HG02970 (cell line): ENCODE measurements at regions not wholly inside any gene's neighbourhood (a gene's known extent, or its start where the extent isn't known, plus 50 kb on each side); places are given as distances from the start of the nearest gene placed in this dataset.

Experiments used
- ATAC-seq: cut with Tn5 transposase; IDR thresholded peaks from one replicate; pipeline ENCODE4 v1.9.1; 2021; ENCODE audit warnings: mild to moderate bottlenecking, moderate library complexity, moderate number of reproducible peaks; ENCODE audit not compliant: unreplicated experiment, low FRiP score

DNA sequence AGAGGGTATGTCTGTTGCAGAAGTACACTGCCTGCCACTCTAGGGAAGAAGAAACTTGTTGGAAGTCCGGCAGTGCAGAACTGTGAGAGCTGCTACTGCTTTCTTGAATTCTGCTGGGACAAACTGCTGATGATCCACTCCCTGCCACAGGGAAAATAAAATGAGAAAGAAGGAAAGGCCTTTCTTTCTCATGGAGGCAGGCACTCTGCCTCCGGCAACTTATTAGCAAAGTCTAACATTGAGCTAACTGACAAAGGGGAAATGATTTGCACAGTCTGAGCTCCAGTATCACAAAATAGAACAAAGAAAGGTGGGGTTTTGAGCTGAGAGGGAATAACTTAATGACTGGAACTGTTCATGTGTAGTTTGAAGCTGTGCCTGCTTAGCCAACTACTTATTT, 134.6 kb downstream of the AASDHPPT start:
- no peak for ATAC-seq

DNA sequence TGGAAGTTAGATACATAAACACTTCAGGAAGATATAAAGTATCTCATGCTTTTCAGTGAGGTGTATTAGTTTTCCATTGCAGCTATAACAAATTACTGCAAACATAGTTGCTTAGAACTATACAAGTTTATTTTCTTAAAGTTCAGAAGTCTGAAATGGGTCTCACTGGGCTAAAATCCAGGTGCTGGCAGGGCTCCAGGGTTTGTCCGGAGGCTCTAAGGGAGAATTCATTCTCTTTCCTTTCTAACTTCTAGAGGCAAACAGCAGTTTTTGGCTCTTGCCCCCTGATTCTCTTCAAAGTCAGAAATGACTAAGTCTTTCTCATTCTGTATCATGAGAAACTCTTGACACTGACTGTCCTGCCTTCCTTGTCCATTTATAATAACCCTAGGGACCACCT, 138.8 kb downstream of the AASDHPPT start:
- ATAC-seq = no peak

- ATAC-seq = no peak
Measured at GRCh38 chr11:106217456-106217855, 140.0 kb downstream of the AASDHPPT start.

GRCh38 chr11:106218106-106218505, 140.6 kb downstream of the AASDHPPT start:
- no peak for ATAC-seq

- ATAC-seq = no peak
Measured at GRCh38 chr11:106222626-106223025, 145.2 kb downstream of the AASDHPPT start.

DNA sequence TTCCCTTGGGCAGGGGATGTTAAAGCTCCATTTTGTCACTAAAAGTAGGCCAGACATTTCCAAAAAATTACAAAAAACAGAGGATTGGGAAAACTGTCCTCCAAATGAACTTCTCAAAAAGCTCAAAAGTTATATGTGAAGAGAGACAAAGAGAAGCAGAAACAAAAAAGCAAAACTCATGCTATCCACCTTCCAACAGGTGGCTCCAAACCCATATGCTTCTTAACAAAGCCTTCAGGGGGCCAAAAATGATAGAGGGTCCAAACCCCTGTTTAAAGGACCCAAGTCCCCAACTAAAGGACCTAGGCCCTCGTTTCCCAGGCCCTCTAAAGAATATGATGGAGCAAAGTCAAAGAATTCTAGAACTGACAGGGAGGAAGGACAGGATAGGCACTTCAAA, 146.7 kb downstream of the AASDHPPT start:
- no peak for ATAC-seq

DNA sequence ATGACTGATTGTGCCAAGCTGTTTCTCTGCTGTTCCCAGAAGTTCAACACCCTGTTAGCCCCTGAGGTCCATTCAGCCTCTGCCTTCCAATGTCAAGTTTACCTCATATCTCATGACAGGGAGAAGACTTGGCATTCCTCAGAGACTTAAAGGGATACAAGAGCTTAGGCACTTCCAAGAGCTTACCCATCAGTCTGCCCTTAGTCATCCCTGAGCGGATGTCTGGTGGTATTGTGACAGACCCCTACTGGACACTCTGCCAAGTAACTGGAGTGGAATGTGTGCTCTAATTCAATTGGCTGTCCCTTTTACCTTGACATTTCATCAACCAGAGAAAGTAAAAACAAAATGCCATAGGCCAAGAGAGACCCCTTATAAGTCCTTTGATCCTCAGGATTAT, 151.5 kb downstream of the AASDHPPT start:
- ATAC-seq = no peak

DNA sequence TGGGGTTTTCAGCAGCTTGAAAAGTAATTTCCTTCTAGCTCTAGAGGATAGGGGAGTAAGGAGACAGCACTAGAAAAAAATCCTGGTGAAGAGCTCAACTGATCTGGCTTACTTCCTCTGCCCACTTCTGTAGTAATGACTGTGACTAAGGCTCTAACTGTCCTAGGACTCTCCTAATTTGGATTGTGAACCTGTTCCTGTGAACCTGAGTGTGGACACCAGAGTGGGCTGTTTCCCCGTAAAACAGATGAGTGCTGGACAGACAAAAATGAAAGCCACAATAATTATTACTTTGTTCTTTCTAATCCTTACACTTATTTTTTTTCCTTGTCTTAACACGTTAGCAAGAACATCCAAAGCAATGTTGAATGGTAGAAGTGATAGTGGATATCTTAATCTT, 154.1 kb downstream of the AASDHPPT start:
- no peak for ATAC-seq

DNA sequence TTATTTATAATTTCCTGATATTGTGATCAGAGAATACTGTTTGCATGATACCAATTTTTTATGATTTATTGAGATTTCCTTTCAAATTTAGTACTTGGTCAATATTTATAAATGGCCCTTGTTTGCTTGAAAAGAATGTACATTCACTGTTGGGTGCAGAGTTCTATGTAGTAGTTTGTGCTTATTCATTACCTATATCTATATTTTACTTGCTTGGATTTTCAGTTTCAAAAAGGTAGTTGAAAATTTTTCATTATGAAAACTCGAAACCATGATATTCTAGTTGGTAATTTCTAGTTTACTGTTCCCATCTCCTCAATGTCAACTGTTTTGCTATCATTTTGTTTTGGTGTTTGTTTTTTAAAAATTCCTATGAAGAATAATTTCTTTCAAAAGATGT, 155.7 kb downstream of the AASDHPPT start:
- ATAC-seq = no peak

GRCh38 chr11:106234794-106235193, 157.3 kb downstream of the AASDHPPT start:
- no peak for ATAC-seq

GRCh38 chr11:106236295-106236694, 158.8 kb downstream of the AASDHPPT start:
- ATAC-seq = no peak

DNA sequence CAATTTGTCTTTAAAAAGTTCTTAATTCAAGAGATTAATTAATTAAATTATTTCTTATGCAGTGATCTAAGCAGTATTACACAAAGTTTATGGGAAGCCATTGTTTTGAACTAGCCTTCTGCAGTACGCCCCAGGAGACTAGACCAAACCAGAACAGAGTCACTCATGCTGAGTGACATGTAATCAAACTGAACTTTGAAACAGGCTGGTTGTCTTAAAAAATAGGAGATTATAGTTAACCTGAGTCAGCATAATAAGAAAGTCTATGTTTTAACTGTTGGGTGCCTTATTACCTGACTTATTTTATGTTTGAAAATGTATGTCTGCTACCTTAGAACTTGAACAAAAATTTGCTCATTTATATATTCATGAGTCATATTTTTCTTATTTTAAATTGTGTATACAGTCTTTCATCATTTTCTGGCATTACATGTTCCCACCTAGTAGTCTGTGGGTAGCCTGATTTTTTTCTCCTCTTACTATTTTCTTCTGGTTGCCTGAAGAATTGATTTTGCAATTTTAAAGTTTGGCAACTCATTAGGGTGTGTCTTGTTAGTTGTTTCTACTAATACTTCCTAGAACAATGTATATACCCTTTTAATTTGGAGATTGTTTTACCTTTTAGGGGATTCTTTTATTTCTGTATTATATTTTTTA, 161.4 kb downstream of the AASDHPPT start:
- ATAC-seq = no peak

- ATAC-seq = no peak
Measured at GRCh38 chr11:106241601-106242257, 164.3 kb downstream of the AASDHPPT start.

- ATAC-seq = no peak
Measured at GRCh38 chr11:106242718-106243415, 165.4 kb downstream of the AASDHPPT start.

DNA sequence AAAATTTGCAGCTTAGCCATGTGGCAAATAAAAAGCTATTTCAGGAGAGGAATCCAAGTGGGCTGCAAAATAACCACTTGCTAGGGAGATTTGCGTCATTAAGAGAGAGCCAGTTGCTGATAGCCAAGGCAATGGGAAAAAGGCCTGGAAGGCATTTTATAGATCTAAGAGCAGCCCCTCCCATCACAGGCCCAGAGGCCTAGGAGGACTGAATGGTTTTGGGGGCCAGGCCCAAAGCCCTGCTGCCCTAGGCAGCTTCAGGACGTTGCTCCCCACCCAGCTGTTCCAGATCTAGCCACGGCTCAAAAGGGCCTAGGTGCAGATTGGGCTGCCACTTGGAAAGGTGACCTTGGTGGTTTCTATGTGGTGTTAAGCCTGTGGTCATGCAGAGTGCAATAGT, 169.0 kb downstream of the AASDHPPT start:
- ATAC-seq = no peak

DNA sequence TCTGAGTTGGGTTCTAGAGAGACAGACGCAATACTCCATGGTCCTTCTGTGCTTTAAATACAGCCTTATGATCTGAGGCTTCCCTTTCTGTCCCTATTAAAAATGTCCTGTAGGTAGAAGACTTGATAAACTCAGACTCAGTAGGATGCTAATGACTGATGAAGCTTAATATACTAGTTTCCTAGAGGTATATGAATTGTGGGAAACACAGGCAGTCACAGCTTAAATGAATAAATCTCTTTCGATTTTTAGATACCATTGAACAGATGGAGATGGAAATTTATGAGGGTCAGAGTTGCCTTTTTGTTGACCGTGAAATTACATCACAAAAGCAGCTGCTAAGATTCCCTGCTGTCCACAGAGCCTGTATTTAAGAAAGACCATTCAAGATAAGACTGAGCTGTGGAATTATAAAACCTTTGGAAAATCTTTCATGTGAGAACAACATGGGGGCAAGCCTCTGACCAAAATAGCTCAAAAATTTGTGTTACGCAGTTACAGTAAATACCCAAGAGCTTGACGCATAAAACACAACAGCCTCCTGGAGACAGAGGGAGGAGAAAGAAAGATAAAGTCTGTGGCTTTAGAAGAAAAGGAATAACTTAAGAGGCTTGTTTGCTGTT, 172.3 kb downstream of the AASDHPPT start:
- ATAC-seq = no peak

DNA sequence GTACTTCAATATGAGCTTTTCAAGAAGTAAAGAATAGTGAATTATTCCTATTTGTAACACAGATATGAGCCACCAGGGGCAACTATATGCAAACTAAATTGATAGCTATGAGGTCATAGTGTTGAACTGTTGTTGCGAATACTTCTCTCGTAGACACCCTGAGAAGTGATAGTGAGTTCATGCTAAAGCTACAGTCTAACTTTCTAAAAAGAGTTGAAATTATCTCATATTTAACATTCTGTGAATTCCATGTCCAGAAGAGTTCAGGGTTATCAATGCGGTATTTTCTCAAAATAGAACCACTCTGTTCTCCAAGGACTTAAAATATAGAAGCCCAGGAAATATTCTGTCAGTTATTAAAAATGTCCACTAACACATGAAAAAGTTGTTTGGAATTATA, 185.4 kb downstream of the AASDHPPT start:
- no peak for ATAC-seq

DNA sequence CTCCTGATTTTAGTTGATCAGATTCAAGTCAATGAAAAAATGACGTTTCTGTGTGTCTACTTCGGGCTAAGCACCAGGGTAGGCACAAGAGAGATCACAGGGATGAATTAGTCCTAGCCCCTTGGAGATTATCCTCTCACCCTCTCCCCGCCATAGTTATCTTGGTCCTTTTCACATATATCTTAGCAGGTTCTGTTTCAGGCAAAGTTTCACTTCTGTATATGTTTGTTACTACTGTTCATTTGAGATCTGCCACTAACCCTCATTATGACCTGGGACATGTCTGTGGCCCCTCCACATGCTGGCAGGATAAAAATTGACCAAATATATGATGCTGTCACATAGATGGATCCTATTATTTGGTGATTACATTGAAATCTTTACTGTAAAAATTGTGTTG, 186.1 kb downstream of the AASDHPPT start:
- no peak for ATAC-seq

GRCh38 chr11:106271086-106271485, 193.6 kb downstream of the AASDHPPT start:
- ATAC-seq = no peak

DNA sequence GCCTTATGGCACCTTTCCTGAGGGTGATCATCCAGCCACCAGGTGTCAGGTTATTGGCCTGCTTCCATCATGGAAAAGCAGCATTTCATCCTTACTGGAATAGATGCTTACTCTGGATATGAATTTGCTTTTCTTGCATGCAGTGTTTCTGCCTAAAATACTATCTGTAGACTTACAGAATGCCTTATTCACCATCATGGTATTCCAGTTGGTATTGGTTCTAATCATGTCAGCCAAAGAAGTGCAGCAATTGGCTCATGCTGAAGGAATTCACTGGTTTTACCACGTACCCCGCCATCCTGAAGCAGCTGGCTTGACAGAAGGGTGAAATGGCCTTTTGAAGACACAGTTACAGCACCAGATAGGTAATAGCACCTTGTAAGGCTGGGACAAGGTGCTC, 194.2 kb downstream of the AASDHPPT start:
- no peak for ATAC-seq

DNA sequence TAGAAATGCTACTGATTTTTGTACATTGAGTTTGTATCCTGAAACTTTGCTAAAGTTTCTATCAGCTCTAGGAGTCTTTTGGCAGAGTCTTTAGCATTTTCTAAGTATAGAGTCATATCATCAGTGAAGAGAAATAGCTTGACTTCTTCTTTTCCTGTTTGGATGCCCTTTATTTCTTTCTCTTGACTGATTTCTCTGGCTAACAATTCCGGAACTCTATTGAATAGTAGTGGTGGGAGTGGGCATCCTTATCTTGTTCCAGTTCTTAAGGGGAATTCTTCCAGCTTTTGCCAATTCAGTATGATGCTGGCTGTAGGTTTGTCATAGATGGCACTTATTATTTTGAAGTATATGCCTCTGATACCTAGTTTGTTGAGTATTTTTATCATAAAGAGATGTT, 197.7 kb downstream of the AASDHPPT start:
- no peak for ATAC-seq
